Activated T-cell treated with anti-CD3 and anti-CD28 coated beads for 1 hour (primary cell): ENCODE measurements at regions not wholly inside any gene's neighbourhood (a gene's known extent, or its start where the extent isn't known, plus 50 kb on each side); places are given as distances from the start of the nearest gene placed in this dataset.
A peak's percentile ranks its signal among the peaks of the same experiment; 100 is the strongest.

Experiments used
- DNase-seq: peaks from one replicate; pipeline ENCODE4 v3.0.0-alpha.2; 2020; ENCODE audit warnings: low read depth

GRCh38 chr4:100130964-100131363 is 59.3 kb downstream of the DDIT4L start:
- no peak for DNase-seq

GRCh38 chr4:100130491-100130890 is 59.8 kb downstream of the DDIT4L start:
- DNase-seq, result no peak

- no peak for DNase-seq
Observed at GRCh38 chr4:100129774-100130173, 60.5 kb downstream of the DDIT4L start.

- DNase-seq, result no peak
Observed at GRCh38 chr4:100128338-100128737, 61.9 kb downstream of the DDIT4L start.

- DNase-seq, result no peak
Observed at GRCh38 chr4:100124715-100125114, 65.6 kb downstream of the DDIT4L start.

- no peak for DNase-seq
Observed at GRCh38 chr4:100118181-100118580, 72.1 kb downstream of the DDIT4L start.

GRCh38 chr4:100117750-100118149 is 72.5 kb downstream of the DDIT4L start:
- DNase-seq, result no peak

- no peak for DNase-seq
Observed at GRCh38 chr4:100114909-100115308, 75.4 kb downstream of the DDIT4L start.

GRCh38 chr4:100113732-100114131 is 76.5 kb downstream of the DDIT4L start:
- DNase-seq, result no peak

- no peak for DNase-seq
Observed at GRCh38 chr4:100113096-100113495, 77.2 kb downstream of the DDIT4L start.

GRCh38 chr4:100109921-100110320 is 80.3 kb downstream of the DDIT4L start:
- no peak for DNase-seq

GRCh38 chr4:100108869-100109268 is 81.4 kb downstream of the DDIT4L start:
- DNase-seq, result no peak

- DNase-seq, result no peak
Observed at GRCh38 chr4:100106982-100107381, 83.3 kb downstream of the DDIT4L start.

- DNase-seq, result no peak
Observed at GRCh38 chr4:100103671-100104070, 86.6 kb downstream of the DDIT4L start.

GRCh38 chr4:100100985-100101384 is 89.3 kb downstream of the DDIT4L start:
- no peak for DNase-seq

- DNase-seq, result no peak
Observed at GRCh38 chr4:100099746-100100145, 90.5 kb downstream of the DDIT4L start.

- no peak for DNase-seq
Observed at GRCh38 chr4:100098681-100099080, 91.6 kb downstream of the DDIT4L start.

GRCh38 chr4:100098011-100098545 is 92.2 kb downstream of the DDIT4L start:
- DNase-seq, result no peak

- DNase-seq, result peak; percentile 39
Observed at GRCh38 chr4:100095729-100096595, 94.3 kb downstream of the DDIT4L start.

GRCh38 chr4:100093091-100093866 is 97.0 kb downstream of the DDIT4L start:
- DNase-seq, result peak; percentile 67

GRCh38 chr4:100087743-100088142 is 102.5 kb downstream of the DDIT4L start:
- DNase-seq, result no peak

- DNase-seq, result no peak
Observed at GRCh38 chr4:100086766-100087431, 103.4 kb downstream of the DDIT4L start.
